ENCODE measurements at regions not wholly inside any gene's neighbourhood (a gene's known extent, or its start where the extent isn't known, plus 50 kb on each side); places are given as distances from the start of the nearest gene placed in this dataset.
"Not testable (repeated sequence)": the region's sequence is repeated elsewhere in the genome, so short reads cannot be mapped to it uniquely, and the experiment has no call there.

GRCh38 chr2:91521944-91522343 is 2830.5 kb downstream of the RPIA start:
- not testable (repeated sequence) for BruUV-seq (replicated peaks); FAIRE-seq; H3K9me1 ChIP-seq (replicated peaks; ENCODE audit: control insufficient read depth, extremely low read depth, insufficient read depth, low read length)

GRCh38 chr2:91522877-91523276 is 2831.4 kb downstream of the RPIA start:
- H3K9ac ChIP-seq (replicated peaks; ENCODE audit: extremely low read depth, insufficient read depth, low read length); H3K79me2 ChIP-seq (ENCODE audit: control insufficient read depth, insufficient read depth, low read length); H3K9me1 ChIP-seq (replicated peaks; ENCODE audit: control insufficient read depth, extremely low read depth, insufficient read depth, low read length); CTCF ChIA-PET; DNase-seq (ENCODE audit: low read depth, low spot score); FAIRE-seq; intact Hi-C loops (cut with micrococcal nuclease); H3K36me3 ChIP-seq (ENCODE audit: control insufficient read depth in 2 of 2, extremely low read depth in 1 of 2, insufficient read depth in 2 of 2, low read length in 2 of 2); H3K4me1 ChIP-seq (ENCODE audit: control insufficient read depth, extremely low read depth, insufficient read depth, low read length); H2AFZ ChIP-seq (ENCODE audit: low read depth, low read length); H3K4me2 ChIP-seq (ENCODE audit: insufficient read depth, low read length); H3K27me3 ChIP-seq (ENCODE audit: control insufficient read depth in 2 of 2, insufficient read depth in 2 of 2, low read length in 2 of 2); H3K9me3 ChIP-seq (replicated peaks; ENCODE audit: control insufficient read depth, insufficient read depth, low read length); BruUV-seq (replicated peaks); POLR2A ChIA-PET; H4K20me1 ChIP-seq (replicated peaks; ENCODE audit: control insufficient read depth, extremely low read depth, insufficient read depth, low read length); dilution Hi-C loops (cut with MboI; ENCODE audit: extremely low pct_ligation_motif_present, low sequenced_read_pairs); H3K4me3 ChIP-seq (replicated peaks in 1 of 3; ENCODE audit: insufficient read depth in 1 of 3, low read depth in 1 of 3, low read length in 3 of 3); H3K27ac ChIP-seq (ENCODE audit: insufficient read depth, low read depth, low read length): not testable (repeated sequence)

More at GRCh38 chr2:91521944-91522343, 2830.5 kb downstream of the RPIA start:
- H3K9me3 ChIP-seq (replicated peaks; ENCODE audit: control insufficient read depth, insufficient read depth, low read length); H3K79me2 ChIP-seq (ENCODE audit: control insufficient read depth, insufficient read depth, low read length); CTCF ChIA-PET; dilution Hi-C loops (cut with MboI; ENCODE audit: extremely low pct_ligation_motif_present, low sequenced_read_pairs); H4K20me1 ChIP-seq (replicated peaks; ENCODE audit: control insufficient read depth, extremely low read depth, insufficient read depth, low read length); H3K27ac ChIP-seq (ENCODE audit: insufficient read depth, low read depth, low read length); H3K4me1 ChIP-seq (ENCODE audit: control insufficient read depth, extremely low read depth, insufficient read depth, low read length); H3K4me3 ChIP-seq (replicated peaks in 1 of 3; ENCODE audit: insufficient read depth in 1 of 3, low read depth in 1 of 3, low read length in 3 of 3); DNase-seq (ENCODE audit: low read depth, low spot score); intact Hi-C loops (cut with micrococcal nuclease); H3K27me3 ChIP-seq (ENCODE audit: control insufficient read depth in 2 of 2, insufficient read depth in 2 of 2, low read length in 2 of 2); H3K4me2 ChIP-seq (ENCODE audit: insufficient read depth, low read length); H2AFZ ChIP-seq (ENCODE audit: low read depth, low read length); POLR2A ChIA-PET; H3K36me3 ChIP-seq (ENCODE audit: control insufficient read depth in 2 of 2, extremely low read depth in 1 of 2, insufficient read depth in 2 of 2, low read length in 2 of 2); H3K9ac ChIP-seq (replicated peaks; ENCODE audit: extremely low read depth, insufficient read depth, low read length): not testable (repeated sequence)

GRCh38 chr2:91523751-91524150 is 2832.3 kb downstream of the RPIA start:
- dilution Hi-C loops (cut with MboI; ENCODE audit: extremely low pct_ligation_motif_present, low sequenced_read_pairs); POLR2A ChIA-PET: not testable (repeated sequence)

DNA sequence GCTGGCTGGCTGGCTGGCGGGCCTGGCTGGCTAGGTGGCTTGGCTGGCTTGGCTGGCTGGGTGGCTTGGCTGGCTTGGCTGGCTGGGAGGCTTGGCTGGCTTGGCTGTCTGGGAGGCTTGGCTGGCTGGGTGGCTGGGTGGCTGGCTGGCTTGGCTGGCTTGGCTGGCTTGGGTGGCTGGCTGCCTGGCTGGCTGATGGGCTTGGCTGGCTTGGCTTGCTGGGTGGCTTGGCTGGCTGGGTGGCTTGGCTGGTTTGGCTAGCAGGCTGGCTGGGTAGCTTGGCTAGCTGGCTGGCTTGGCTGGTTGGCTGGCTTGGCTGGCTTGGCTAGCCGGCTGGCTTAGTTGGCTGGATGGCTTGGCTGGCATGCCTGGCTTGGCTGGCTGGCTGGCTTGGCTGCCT is 2834.1 kb downstream of the RPIA start:
- H3K27ac ChIP-seq (ENCODE audit: insufficient read depth, low read depth, low read length); CTCF ChIA-PET; BruUV-seq (replicated peaks): not testable (repeated sequence)

More at GRCh38 chr2:91523751-91524150, 2832.3 kb downstream of the RPIA start:
- H3K27me3 ChIP-seq (ENCODE audit: control insufficient read depth in 2 of 2, insufficient read depth in 2 of 2, low read length in 2 of 2); H3K27ac ChIP-seq (ENCODE audit: insufficient read depth, low read depth, low read length); H4K20me1 ChIP-seq (replicated peaks; ENCODE audit: control insufficient read depth, extremely low read depth, insufficient read depth, low read length); H3K9me1 ChIP-seq (replicated peaks; ENCODE audit: control insufficient read depth, extremely low read depth, insufficient read depth, low read length); H2AFZ ChIP-seq (ENCODE audit: low read depth, low read length); intact Hi-C loops (cut with micrococcal nuclease); H3K4me2 ChIP-seq (ENCODE audit: insufficient read depth, low read length); H3K79me2 ChIP-seq (ENCODE audit: control insufficient read depth, insufficient read depth, low read length); DNase-seq (ENCODE audit: low read depth, low spot score); CTCF ChIA-PET; FAIRE-seq; H3K9ac ChIP-seq (replicated peaks; ENCODE audit: extremely low read depth, insufficient read depth, low read length); H3K4me3 ChIP-seq (replicated peaks in 1 of 3; ENCODE audit: insufficient read depth in 1 of 3, low read depth in 1 of 3, low read length in 3 of 3); BruUV-seq (replicated peaks); H3K36me3 ChIP-seq (ENCODE audit: control insufficient read depth in 2 of 2, extremely low read depth in 1 of 2, insufficient read depth in 2 of 2, low read length in 2 of 2); H3K9me3 ChIP-seq (replicated peaks; ENCODE audit: control insufficient read depth, insufficient read depth, low read length); H3K4me1 ChIP-seq (ENCODE audit: control insufficient read depth, extremely low read depth, insufficient read depth, low read length): not testable (repeated sequence)

More for the DNA sequence above, 2834.1 kb downstream of the RPIA start:
- H3K36me3 ChIP-seq (ENCODE audit: control insufficient read depth in 2 of 2, extremely low read depth in 1 of 2, insufficient read depth in 2 of 2, low read length in 2 of 2); dilution Hi-C loops (cut with MboI; ENCODE audit: extremely low pct_ligation_motif_present, low sequenced_read_pairs); H3K4me2 ChIP-seq (ENCODE audit: insufficient read depth, low read length); H4K20me1 ChIP-seq (replicated peaks; ENCODE audit: control insufficient read depth, extremely low read depth, insufficient read depth, low read length); POLR2A ChIA-PET; H2AFZ ChIP-seq (ENCODE audit: low read depth, low read length); H3K4me3 ChIP-seq (replicated peaks in 1 of 3; ENCODE audit: insufficient read depth in 1 of 3, low read depth in 1 of 3, low read length in 3 of 3); FAIRE-seq; H3K9me3 ChIP-seq (replicated peaks; ENCODE audit: control insufficient read depth, insufficient read depth, low read length); H3K27me3 ChIP-seq (ENCODE audit: control insufficient read depth in 2 of 2, insufficient read depth in 2 of 2, low read length in 2 of 2); H3K9me1 ChIP-seq (replicated peaks; ENCODE audit: control insufficient read depth, extremely low read depth, insufficient read depth, low read length); DNase-seq (ENCODE audit: low read depth, low spot score); H3K9ac ChIP-seq (replicated peaks; ENCODE audit: extremely low read depth, insufficient read depth, low read length); intact Hi-C loops (cut with micrococcal nuclease); H3K4me1 ChIP-seq (ENCODE audit: control insufficient read depth, extremely low read depth, insufficient read depth, low read length); H3K79me2 ChIP-seq (ENCODE audit: control insufficient read depth, insufficient read depth, low read length): not testable (repeated sequence)

Measured in endothelial cell of umbilical vein (primary cell).